Liver (tissue), 8 donors: ENCODE measurements at regions not wholly inside any gene's neighbourhood (a gene's known extent, or its start where the extent isn't known, plus 50 kb on each side); places are given as distances from the start of the nearest gene placed in this dataset.

Experiments
- DNase-seq: peaks from one replicate; pipeline ENCODE4 v3.0.0-alpha.2; 2017; ENCODE audit warnings: low spot score
- H3K27ac ChIP-seq, 2 donors: one replicate each; pipeline ENCODE4 v1.7.0; 2013; ENCODE audit warnings: inconsistent platforms in 2 of 2, low read length in 2 of 2, control low read depth in 1 of 2, low read depth in 1 of 2, mild to moderate bottlenecking in 1 of 2
- H3K27me3 ChIP-seq, 4 donors: one replicate each; pipeline versions ENCODE4 v1.6.1 to v1.7.0; 2013; ENCODE audit warnings: low read length in 3 of 4, inconsistent platforms in 1 of 4, mild to moderate bottlenecking in 1 of 4, moderate library complexity in 1 of 4; ENCODE audit not compliant: control insufficient read depth in 4 of 4, insufficient read depth in 4 of 4
- H3K36me3 ChIP-seq, 4 donors: one replicate each; pipeline versions ENCODE4 v1.6.1 to v1.7.0; 2013; ENCODE audit warnings: low read length in 3 of 4, mild to moderate bottlenecking in 3 of 4, low read depth in 1 of 4, moderate library complexity in 1 of 4; ENCODE audit not compliant: control insufficient read depth in 4 of 4, insufficient read depth in 3 of 4
- H3K4me1 ChIP-seq, 4 donors: one replicate each; pipeline versions ENCODE4 v1.6.1 to v1.7.0; 2013; ENCODE audit warnings: low read length in 3 of 4, mild to moderate bottlenecking in 3 of 4, moderate library complexity in 1 of 4; ENCODE audit not compliant: control insufficient read depth in 4 of 4, insufficient read depth in 4 of 4
- H3K4me3 ChIP-seq, 3 donors: one replicate each; pipeline versions ENCODE4 v1.6.1 to v1.7.0; 2013; ENCODE audit warnings: low read length in 3 of 3, control low read depth in 1 of 3, low read depth in 1 of 3, mild to moderate bottlenecking in 1 of 3
- H3K9ac ChIP-seq, 2 donors: one replicate each; pipeline ENCODE4 v1.7.0; 2013; ENCODE audit warnings: low read length in 2 of 2, mild to moderate bottlenecking in 2 of 2, moderate library complexity in 2 of 2, control low read depth in 1 of 2, low read depth in 1 of 2
- H3K9me3 ChIP-seq, 4 donors: one replicate each; pipeline versions ENCODE4 v1.6.1 to v1.7.0; 2013; ENCODE audit warnings: low read length in 3 of 4; ENCODE audit not compliant: control insufficient read depth in 4 of 4
- ATF3 ChIP-seq: IDR thresholded peaks from 2 replicates; pipeline ENCODE4 v1.6.1; 2016; ENCODE audit warnings: antibody characterized with exemption
- EGR1 ChIP-seq, 2 donors: IDR thresholded peaks; 2 replicates each; pipeline ENCODE4 v1.6.1; 2016 to 2018; ENCODE audit warnings: antibody characterized with exemption in 2 of 2, low read depth in 2 of 2
- FOXA1 ChIP-seq: IDR thresholded peaks from 2 replicates; pipeline ENCODE4 v1.6.1; 2016; ENCODE audit warnings: antibody characterized with exemption
- FOXA2 ChIP-seq: IDR thresholded peaks from 2 replicates; pipeline ENCODE4 v1.6.1; 2016; ENCODE audit warnings: antibody characterized with exemption
- HNF4A ChIP-seq, 2 donors: conservative IDR thresholded peaks; 2 replicates each; pipeline ENCODE4 v1.6.1; 2016; ENCODE audit warnings: antibody characterized with exemption in 2 of 2, mild to moderate bottlenecking in 2 of 2
- JUND ChIP-seq, 2 donors: IDR thresholded peaks; 2 replicates each; pipeline ENCODE4 v1.6.1; 2016; ENCODE audit warnings: antibody characterized with exemption in 2 of 2
- NR2F2 ChIP-seq: IDR thresholded peaks from 2 replicates; pipeline ENCODE4 v1.6.1; 2016; ENCODE audit warnings: antibody characterized with exemption
- RAD21 ChIP-seq, 2 donors: IDR thresholded peaks; 2 replicates each; pipeline ENCODE4 v1.6.1; 2016; ENCODE audit warnings: antibody characterized with exemption in 2 of 2, mild to moderate bottlenecking in 2 of 2
- REST ChIP-seq: IDR thresholded peaks from 2 replicates; pipeline ENCODE4 v1.6.1; 2016; ENCODE audit warnings: antibody characterized with exemption, mild to moderate bottlenecking
- SP1 ChIP-seq: IDR thresholded peaks from 2 replicates; pipeline ENCODE4 v1.6.1; 2018; ENCODE audit warnings: antibody characterized with exemption, mild to moderate bottlenecking
- ZBTB33 ChIP-seq: IDR thresholded peaks from 2 replicates; pipeline ENCODE4 v1.6.1; 2016; ENCODE audit warnings: antibody characterized with exemption
- WGBS: extraction: QIAGEN DNeasy Blood & Tissue Kit; methylation state at CpG from one replicate; pipeline ENCODE4 v1.1.7; 2013; 5-methylcytosine and 5-hydroxymethylcytosine counted together
- TF ChIP-seq, protein P1 (sequence below): IDR thresholded peaks from 2 replicates; pipeline ENCODE4 v1.6.1; 2016; ENCODE audit warnings: antibody characterized with exemption
- TF ChIP-seq, protein P2 (sequence below): fragments of 150-350 bp; IDR thresholded peaks from 2 replicates; pipeline ENCODE4 v1.5.1; 2017; ENCODE audit warnings: improper control_type of control experiment, low read depth, low read length; ENCODE audit not compliant: missing input control
- donor health status: healthy.
- donor health status: healthy.
- donor health status: healthy.
- donor health status: healthy.
- donor health status: healthy.

DNA sequence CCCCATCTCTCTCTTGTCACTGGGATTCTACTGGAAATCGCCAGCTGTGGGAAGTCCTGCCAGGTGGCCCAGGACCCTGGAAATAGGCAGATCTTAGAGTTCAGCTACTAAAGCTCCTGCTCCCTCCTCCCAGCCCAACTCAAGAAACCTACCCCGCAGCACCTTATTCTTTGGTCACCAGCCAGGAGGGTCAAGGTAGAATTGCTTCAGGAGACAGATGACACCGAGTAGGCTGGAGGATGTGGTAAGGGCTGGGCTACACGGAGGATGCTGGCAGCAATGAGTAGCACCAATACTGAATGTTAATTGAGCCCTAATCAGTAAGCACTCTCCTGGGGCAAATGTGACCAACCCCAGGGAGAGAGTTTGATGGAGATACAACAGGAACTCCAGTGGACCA, 119.7 kb upstream of the VASH1 start:
- TF ChIP-seq, protein P1, sequence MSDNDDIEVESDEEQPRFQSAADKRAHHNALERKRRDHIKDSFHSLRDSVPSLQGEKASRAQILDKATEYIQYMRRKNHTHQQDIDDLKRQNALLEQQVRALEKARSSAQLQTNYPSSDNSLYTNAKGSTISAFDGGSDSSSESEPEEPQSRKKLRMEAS: no peak
- TF ChIP-seq ATF3 (no peak), EGR1 (IDR thresholded peaks at IDR 0.05; ENCODE audit: low read depth in 2 of 2) (no peak), JUND (IDR thresholded peaks at IDR 0.05) (no peak), FOXA1 (no peak), REST (no peak), RAD21 (IDR thresholded peaks at IDR 0.05) (no peak), ZBTB33 (no peak)
- no peak for DNase-seq
- Histone ChIP-seq H3K9ac (no peak overlapping the region), H3K9me3 (no peaks in the 10 kb centered on the region), H3K4me3 (no peak overlapping the region), H3K36me3 (no peaks in the 10 kb centered on the region), H3K27ac (no peak overlapping the region), H3K27me3 (peaks cover 0 to 2% (median 0%) of the 10 kb centered on the region in 4 donors), H3K4me1 (peaks cover 0 to 6% (median 0%) of the 10 kb centered on the region in 4 donors)
- WGBS: 71% methylated on average over 4 of the region's 4 CpGs

DNA sequence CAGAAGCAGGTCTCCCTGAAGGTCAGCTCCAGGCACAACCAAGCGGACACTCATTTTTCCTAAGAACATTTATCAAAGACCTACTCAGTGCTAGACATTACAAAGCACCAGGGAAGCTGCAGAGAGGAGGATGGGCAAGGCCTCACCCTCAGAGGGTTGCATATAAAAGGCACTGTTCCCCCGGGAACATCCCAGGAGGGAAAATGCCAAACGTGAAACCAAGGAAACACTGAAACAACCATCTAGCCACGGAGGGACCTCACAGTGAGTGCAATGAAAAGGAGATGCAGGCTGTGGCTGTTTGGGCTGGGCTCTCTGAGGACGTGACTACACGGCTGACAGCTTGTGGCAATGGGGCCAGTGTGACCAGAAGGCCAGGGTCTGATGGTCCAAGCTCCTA, 117.4 kb upstream of the VASH1 start:
- 70% methylated on average over 6 of the region's 6 CpGs for WGBS
- Histone ChIP-seq H3K4me3 (no peak overlapping the region), H3K4me1 (peaks cover 0 to 6% (median 0%) of the 10 kb centered on the region in 4 donors), H3K36me3 (no peaks in the 10 kb centered on the region), H3K27me3 (peaks cover 0 to 2% (median 0%) of the 10 kb centered on the region in 4 donors), H3K9ac (no peak overlapping the region), H3K9me3 (no peaks in the 10 kb centered on the region), H3K27ac (no peak overlapping the region)
- TF ChIP-seq, protein P2, sequence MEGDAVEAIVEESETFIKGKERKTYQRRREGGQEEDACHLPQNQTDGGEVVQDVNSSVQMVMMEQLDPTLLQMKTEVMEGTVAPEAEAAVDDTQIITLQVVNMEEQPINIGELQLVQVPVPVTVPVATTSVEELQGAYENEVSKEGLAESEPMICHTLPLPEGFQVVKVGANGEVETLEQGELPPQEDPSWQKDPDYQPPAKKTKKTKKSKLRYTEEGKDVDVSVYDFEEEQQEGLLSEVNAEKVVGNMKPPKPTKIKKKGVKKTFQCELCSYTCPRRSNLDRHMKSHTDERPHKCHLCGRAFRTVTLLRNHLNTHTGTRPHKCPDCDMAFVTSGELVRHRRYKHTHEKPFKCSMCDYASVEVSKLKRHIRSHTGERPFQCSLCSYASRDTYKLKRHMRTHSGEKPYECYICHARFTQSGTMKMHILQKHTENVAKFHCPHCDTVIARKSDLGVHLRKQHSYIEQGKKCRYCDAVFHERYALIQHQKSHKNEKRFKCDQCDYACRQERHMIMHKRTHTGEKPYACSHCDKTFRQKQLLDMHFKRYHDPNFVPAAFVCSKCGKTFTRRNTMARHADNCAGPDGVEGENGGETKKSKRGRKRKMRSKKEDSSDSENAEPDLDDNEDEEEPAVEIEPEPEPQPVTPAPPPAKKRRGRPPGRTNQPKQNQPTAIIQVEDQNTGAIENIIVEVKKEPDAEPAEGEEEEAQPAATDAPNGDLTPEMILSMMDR: no peak
- no peak for TF ChIP-seq FOXA2
- TF ChIP-seq SP1: no peak
- TF ChIP-seq HNF4A (conservative IDR thresholded peaks at IDR 0.05): no peak
- TF ChIP-seq REST: no peak
- no peak for TF ChIP-seq ATF3
- no peak for TF ChIP-seq EGR1 (IDR thresholded peaks at IDR 0.05; ENCODE audit: low read depth in 2 of 2)
- TF ChIP-seq FOXA1: no peak
- TF ChIP-seq JUND (IDR thresholded peaks at IDR 0.05): no peak
- no peak for TF ChIP-seq NR2F2
- no peak for DNase-seq
